ENCODE measurements at regions not wholly inside any gene's neighbourhood (a gene's known extent, or its start where the extent isn't known, plus 50 kb on each side); places are given as distances from the start of the nearest gene placed in this dataset.
A peak's percentile ranks its signal among the peaks of the same experiment; 100 is the strongest.

DNA sequence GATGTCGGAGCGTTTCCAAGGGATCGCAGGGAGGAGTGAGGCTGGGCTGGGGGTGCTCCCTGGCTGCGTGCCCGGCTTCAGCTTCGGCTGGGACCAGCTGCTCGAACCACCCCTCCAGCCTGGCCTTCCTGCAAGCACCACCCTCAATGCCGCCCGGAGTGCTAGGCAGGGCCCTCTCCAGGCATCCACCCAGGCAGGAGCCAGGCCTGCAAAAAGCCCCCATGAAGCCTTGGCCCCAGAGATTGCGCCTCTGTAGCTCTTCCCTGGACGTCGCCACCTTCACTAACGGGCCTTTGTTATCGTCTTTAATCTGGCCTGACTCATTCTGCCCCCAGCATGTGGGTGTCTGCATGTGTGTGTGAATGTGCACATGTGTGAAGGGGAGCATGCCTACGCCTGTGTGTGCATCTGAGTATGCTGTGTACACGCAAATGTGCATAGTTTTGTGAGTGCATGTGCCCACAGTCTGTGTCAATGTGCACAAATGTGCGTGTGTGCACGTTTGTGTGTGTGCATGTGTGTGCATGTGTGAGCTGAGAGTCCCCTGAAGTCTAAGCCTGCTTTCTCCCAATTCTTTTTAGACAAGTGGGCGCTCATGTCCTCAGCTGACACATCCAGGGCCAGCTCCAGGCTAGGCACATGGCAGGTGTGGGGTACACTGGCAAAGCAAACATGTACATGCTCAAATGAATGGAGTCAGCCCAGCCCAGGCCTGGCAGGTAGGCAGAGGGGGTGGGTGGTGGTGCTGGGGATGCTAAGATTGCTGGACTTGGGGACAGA, 195.4 kb upstream of the C14orf180 start:
- no peak for DNase-seq (ENCODE audit: low read depth in 2 of 2, low spot score in 1 of 2)

DNA sequence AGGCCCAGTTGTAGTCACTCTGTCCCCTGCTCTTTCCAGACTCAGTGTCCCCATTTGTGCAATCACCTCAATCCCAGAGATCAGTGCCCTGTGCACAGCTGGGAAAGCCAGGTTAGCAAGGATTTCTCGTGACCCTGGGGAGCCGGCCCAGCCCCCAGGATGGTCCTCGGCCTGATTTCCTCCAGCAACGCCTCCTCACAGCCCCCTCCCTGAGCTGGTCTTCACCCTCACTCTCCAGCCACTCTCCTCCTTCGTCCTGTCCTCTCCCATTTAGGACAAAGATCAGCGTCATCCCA, 194.8 kb upstream of the C14orf180 start:
- DNase-seq (ENCODE audit: low read depth in 2 of 2, low spot score in 1 of 2): no peak

DNA sequence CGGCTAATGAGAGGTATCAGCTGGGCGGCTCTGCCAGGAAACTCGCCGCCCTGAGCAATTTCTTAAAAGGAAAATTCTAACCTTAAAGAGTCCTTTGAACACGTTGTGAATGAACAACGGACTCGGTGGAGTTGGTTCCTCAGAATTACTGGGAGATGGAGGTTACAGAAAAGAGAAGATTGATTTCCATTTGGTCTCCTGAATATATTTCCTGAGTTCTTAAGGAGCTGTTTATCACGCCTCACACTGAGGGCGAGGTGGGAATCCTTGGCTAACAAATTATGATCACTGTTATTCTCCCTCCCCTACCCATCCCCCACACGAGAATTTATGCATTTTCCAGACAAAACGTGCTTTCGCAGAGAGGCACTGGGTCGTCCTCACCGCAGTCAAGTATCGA, 194.5 kb upstream of the C14orf180 start:
- no peak for DNase-seq (ENCODE audit: low read depth in 2 of 2, low spot score in 1 of 2)

DNA sequence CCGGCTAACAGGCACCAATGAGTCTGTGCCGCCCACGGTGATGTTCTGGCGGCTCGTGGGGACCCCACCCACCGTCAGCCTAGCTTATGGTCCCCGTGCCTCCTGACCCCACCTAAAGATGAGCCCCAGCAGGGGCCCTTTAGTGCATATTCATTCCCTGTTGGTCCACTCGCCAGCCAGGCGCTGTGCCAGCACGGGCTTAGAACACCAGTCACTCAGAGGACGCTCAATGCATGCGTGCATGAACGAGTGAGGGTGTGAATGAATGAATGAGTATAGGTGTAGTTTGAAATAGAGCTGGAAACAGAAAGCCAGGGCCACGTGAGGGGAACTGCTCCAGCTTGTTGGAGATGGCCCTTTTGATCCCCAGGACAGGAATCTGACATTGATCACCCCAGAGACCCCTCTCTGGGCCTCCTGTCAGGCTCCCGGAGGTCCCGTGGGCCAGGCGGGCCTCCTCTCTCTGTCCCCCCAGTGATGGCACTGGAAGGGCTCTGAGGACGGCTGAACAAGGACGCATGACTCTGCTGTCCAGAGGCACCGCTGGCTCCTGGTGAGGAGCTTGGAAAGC, 193.9 kb upstream of the C14orf180 start:
- DNase-seq (ENCODE audit: low read depth in 2 of 2, low spot score in 1 of 2): no peak

- no peak for DNase-seq (ENCODE audit: low read depth in 2 of 2, low spot score in 1 of 2)
These were observed 193.3 kb upstream of the C14orf180 start for GRCh38 chr14:104386151-104386841.

DNA sequence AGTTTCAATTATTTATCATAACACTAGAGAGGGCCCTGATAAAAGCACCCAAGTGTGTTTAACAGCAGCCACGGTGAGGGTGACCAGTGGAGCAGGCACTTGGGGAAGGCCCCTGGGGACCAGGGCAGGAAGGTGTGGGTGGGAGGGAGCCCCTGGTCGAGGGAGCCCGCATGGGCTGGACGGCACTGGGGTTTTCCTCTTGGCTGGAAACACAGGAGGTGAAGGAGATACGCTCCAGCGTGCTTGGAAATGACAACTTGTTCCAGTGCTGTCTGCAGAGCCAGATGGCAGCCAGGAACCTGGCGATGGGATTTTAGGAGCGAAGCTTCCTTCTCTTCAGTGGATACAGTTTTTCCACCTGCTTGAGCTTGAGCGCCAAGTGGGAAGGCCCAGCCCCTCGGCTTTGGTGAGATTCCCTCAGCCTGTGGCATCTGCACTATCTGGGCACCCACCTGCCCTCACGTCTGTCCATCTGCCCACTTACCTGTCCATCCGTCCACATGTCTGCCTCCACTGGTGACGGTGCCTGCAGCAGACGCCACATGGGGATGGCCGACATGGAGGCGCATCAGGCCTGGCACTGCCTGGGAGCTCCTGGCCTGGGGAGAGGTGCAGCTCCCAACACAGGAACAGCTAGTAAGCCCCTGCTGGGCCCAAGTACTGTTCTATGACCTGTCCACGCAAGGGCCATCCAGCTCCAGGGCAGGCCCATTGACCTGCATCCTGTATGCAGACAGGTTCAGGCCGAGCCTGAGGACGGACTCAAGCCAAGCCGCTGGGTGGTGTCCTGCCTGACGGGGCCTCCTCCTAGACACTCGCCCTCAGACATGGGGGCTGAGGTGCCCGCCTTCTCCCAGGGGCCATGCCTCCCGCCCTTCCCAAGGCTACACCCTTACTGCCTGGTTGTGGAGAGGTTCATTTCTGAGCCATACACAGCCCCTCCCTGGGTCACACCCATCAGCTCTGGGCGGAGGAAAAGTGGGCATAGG, 192.2 kb upstream of the C14orf180 start:
- DNase-seq (ENCODE audit: low read depth in 2 of 2, low spot score in 1 of 2): no peak

- no peak for DNase-seq (ENCODE audit: low read depth in 2 of 2, low spot score in 1 of 2)
These were observed 191.5 kb upstream of the C14orf180 start for GRCh38 chr14:104388011-104388521.

DNA sequence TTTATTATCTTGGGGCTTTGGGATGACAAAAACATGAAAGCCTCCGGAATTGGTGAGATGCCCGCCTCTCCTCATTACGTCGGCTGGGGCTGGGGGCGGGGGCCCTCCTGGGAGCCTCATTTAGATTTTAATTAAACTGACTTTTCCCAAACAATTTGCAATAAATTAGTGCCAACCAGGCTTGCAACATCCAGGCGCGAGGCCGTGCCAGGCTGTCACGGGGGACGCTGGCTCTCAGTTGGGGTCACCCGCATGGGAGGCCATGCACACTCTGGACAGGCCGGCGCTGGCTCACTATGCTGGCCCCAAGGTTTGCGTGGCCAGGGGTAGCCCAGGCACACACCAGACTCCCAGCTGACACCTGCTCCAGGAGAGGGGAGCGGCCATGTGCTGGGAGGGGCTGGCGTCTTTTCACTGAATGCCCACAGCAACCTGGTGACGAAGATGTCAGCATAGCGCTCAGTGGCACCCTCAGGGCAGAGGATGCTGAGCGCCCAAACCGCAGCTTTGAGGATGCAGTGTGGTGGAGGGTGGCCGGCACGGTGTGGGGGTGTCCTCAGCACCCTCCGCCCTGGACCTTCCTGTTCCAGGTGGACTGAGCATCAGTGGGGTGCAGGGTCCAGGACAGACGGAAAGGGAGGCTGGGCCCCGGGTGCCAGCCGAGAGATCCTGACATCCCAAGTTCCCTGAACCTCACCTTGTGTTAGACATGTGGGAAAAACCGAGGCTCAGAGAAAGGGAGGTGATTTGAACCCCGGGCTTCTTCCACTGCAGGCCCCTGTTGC, 190.8 kb upstream of the C14orf180 start:
- no peak for DNase-seq (ENCODE audit: low read depth in 2 of 2, low spot score in 1 of 2)

- no peak for DNase-seq (ENCODE audit: low read depth in 2 of 2, low spot score in 1 of 2)
These were observed 190.0 kb upstream of the C14orf180 start for GRCh38 chr14:104389326-104390220.

GRCh38 chr14:104390221-104390931, 189.2 kb upstream of the C14orf180 start:
- DNase-seq (ENCODE audit: low read depth in 2 of 2, low spot score in 1 of 2): no peak

DNA sequence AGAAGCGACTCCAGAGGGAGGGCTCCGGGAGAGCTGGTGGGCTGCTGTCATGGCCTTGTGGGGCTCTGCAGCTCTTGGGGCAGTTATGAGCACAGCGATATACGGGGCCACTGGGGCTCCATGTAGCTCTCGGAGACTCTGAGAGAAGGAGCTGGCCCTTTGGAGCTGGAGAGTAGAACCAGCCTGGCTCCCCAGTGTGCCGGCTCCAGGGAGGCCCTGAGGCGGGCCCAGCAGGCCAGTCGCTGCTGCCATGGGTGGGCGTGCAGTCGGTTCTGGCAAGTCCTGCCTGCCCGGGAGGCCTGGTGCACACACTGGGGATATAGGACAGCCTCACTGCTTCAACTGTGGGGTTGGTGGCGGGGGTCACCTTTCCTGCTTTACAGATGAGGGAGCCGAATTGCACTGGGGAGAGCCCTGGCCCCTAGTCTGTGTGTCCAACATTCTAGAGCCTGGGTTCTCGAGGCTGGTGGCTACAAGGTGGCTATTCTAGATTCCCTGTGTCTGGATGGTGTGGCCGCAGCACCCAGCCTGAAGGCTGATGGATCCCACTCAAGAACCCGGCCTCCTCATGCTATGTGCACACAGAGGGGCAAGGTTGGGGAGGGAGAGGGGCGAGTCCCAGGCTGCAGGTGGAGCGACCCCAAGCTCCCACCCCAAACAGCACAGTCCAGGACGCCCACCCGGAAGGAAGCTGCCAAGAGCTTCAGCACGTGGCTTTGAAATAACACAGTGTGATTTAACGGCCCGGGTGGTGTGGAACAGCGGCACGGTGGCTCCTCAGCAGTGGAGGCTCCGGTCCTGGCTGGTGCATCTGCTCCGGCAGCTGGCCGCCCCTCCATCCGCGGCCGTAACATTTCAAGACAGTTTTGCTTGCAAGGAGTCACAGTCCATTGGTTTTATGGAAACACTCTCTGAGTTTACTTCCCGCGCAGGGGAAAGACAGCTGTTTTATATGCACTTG, 188.3 kb upstream of the C14orf180 start:
- DNase-seq (ENCODE audit: low read depth in 2 of 2, low spot score in 1 of 2): no peak

- DNase-seq (ENCODE audit: low read depth in 2 of 2, low spot score in 1 of 2): no peak
These were observed 187.6 kb upstream of the C14orf180 start for GRCh38 chr14:104392001-104392395.

DNA sequence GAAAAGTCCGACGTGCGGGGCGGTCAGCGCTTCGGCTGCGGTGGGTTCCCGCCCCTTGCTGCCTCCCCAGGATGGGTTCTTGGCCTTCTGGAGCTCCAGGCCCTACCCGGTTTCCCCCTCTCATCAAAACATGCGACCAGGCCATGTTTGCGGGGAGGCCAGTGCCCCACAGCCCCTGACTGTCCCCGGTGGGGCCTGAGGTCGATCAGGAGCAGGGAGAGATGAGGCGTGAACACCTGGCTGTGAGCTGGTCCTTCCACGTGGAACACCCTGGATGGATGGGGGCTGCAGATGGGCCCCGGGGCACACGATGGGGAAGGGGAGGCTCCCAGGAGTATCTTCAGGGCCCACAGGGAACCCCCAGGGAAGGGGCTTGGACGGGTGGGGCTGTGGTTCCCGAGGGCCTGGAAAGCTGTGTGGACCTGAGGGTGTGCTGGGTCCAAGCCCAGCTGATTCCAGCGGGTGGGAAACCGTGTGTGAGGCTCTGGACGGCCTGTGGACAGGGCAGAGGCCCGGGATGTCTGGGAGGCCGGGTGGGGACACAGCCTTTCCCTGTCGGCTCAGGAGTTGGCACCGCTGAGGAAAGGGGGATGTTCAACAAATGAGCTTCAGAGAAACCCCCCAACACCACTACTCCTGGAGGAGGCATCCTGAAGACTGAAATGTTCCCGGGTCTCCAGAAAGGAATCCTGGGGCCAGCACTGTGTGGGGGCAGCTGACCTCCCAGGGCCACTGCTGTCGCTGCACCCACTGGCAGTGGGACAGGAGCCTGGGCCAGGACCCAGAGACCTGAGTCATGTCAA, 187.0 kb upstream of the C14orf180 start:
- DNase-seq (ENCODE audit: low read depth in 2 of 2, low spot score in 1 of 2): no peak

GRCh38 chr14:104393199-104393897, 186.2 kb upstream of the C14orf180 start:
- DNase-seq (ENCODE audit: low read depth in 2 of 2, low spot score in 1 of 2): no peak

GRCh38 chr14:104393898-104394381, 185.6 kb upstream of the C14orf180 start:
- peak; percentile 16 to 48 for DNase-seq (ENCODE audit: low read depth in 2 of 2, low spot score in 1 of 2)

DNA sequence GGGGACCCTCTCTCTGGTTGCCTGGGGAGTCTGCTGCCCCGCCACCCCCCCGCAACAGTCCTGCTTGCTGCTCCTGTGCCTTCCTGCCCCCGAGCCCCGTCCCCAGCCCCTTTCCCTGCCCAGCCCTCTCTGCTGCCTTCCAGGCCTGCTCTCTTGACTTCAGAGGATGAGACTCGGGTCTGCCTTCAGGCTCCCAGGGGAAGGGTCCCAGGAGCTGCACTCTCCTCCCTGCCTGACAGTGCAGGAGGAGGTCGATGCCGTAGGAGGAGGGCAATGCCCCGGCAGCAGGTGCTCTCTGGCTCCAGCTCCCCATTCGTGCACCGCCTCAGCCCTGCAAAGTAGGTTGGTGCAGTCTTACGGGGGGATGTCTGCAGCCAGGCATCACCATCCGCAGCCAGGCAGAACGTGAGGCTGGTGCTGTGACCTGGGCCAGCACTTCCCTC, 185.1 kb upstream of the C14orf180 start:
- DNase-seq (ENCODE audit: low read depth in 2 of 2, low spot score in 1 of 2): no peak
